GM18508 (cell line): ENCODE measurements at regions not wholly inside any gene's neighbourhood (a gene's known extent, or its start where the extent isn't known, plus 50 kb on each side); places are given as distances from the start of the nearest gene placed in this dataset.

Experiments used
- ATAC-seq: cut with Tn5 transposase; IDR thresholded peaks from one replicate; pipeline ENCODE4 v1.9.1; 2021; ENCODE audit warnings: moderate number of reproducible peaks; ENCODE audit not compliant: insufficient read depth, unreplicated experiment

DNA sequence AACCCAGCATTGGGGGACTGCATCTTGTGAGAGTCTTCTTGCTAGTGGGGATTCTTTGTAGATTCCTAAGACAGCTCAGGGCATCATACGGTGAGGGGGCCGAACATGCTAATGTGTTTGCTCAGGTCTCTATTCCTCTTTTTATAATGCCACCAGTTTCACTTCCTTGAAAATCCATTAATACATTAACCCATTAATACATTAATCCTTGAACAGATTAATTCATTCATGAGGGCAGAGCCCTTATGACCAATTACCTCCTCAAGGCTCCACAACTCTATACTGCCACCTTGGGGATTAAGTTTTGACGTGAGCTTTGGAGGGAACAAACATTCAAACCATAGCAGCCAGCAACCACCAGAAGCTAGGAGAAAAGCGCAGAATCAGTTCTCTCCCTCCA lies 67.2 kb upstream of the POT1 start:
- ATAC-seq, result no peak

DNA sequence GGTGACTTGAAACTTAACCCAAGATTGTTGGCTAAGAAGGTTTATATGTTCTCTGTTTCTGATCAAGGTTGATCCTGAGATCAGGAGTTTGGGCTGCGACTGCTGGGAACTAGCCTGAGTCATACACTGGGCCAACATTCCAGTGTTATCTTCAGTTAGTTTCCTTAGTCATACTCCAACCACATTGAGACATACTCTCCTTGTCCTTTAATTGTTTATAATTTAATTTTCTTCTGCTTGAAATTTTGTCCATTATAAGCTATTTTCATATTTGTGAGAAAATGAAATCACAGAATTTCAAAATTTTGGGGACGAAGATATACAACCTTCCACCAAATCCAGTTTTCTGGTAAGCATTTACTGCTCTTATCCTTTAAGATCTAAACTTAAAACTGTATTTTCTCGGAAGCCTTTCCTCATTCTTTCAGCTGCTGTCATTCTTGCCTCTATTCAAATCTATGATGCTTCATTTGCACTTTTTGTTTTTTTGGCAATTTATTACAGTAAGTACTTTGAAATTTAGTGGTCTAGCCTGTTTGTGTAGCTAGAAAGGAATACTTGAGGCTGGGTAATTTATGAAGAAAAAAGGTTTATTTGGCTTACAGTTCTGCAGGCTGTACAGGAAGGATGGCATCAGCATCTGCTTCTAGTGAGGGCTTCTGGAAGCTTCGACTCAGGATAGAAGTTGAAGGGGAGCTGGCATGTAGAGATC lies 63.4 kb upstream of the POT1 start:
- no peak for ATAC-seq

DNA sequence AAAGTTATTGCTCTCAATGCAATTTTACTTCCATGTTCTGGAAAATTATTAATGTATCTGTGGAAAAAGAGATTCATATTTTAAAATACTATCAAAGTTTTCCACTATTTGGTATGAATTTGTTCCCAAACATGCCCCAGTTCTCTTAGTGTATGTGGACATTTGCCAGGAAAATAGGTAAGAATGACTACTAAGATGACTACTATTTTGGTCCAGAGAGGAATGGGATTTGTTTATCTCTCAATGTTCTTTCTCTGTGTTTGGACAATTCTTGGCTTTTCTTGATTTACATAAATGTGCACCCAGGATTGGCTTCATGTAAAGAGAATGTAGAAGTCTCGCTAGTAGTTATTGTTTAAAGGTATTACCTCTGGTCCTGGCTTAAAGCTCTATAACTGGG lies 60.3 kb upstream of the POT1 start:
- ATAC-seq, result no peak
